Renal cortex interstitium (tissue), 11 donors: ENCODE measurements at regions not wholly inside any gene's neighbourhood (a gene's known extent, or its start where the extent isn't known, plus 50 kb on each side); places are given as distances from the start of the nearest gene placed in this dataset.

Experiments used
- DNase-seq, 11 donors: peaks; one replicate each; pipeline ENCODE4 v3.0.0-alpha.2; 2013; ENCODE audit warnings: low read depth in 9 of 11, low spot score in 4 of 11; ENCODE audit errors: extremely low read depth in 1 of 11

DNA sequence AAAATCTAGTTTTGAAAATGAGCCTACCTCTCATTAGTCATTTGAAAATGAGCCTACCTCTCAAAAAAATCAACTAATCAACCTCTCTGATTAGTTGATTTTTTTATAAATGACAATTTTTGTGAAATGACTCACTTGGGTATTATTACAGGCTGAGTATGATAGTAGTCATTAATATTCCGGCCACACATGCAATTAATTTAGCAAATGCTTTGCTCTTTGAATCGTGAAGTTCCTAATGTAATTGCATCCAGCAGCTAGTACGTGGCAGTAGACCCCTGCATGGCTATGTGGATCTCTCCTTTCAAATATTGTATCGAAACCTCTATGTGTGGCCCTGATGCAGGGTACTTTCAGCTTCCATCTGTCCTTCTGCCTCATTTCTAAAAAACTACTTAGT, 245.9 kb upstream of the PHYHIPL start:
- no peak for DNase-seq

DNA sequence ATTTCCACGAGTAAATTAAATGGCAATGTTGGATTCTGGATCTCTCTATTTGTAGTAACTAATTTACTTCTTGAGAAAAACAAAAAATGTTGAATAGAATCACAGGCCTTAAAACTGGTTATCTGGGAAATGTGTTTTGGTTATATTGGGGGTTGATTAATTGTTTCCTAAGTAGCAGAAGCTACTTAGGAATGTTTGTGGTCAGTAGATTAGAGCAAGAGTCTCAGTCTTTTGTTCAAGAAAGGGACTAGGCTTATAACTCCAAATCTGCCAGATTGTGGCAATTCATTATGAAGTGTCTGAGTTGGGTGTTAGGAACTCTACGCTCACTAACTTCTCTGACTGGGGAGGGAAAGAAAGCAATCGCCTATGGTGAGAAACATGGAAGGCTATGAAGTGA, 244.3 kb upstream of the PHYHIPL start:
- DNase-seq, result no peak

DNA sequence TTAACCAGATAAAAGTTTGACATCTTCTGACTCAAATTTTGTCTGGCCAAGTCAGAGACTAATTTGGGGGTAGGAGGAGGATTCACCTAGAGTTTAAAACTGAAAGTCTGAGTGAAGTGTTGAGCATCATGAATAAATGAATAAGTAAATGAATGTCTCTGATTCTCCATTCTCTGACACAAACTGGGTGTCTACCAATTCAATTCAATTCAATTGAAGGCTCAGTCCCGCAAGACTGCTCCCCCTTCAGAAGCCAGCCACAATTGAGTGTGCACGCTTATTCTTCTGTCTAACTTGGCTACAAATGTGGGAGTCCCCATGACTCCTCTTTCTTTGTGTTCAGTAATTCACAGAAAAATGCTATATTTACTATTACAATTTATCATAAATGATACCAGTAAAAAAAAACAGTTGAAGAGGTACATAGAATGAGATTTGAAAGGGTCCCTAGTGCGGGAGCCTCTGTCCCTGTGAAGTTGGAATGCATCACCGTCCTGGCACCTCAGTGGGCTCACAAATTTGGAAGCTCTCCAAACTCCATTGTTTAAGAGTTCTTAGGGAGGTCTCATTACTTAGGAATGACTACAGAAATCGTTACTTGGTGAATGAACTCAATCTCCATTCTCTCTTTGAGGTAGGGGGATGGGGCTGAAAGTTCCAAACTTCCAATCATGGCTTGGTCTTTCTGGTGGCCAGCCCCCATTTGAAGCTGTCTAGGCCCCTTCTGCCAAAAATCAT, 243.7 kb upstream of the PHYHIPL start:
- no peak for DNase-seq

DNA sequence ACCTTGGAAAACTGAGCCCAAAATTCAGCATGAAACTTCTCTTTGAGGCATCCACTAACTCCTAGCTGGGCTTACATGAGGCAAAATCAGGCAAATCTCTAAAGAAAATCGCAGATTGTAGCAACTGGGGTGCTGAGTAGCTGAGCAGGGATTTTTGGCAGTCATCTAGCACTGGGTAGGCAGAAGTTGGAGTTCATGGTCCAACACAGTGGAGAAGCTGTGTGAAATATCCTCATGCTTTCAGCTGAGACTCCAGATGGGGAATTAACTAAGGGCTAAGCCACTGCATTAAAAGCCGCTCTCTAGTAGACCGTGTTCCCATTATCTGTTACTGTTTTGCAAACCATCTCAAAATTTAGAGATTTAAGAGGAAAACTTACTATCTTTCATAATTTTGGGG, 240.1 kb upstream of the PHYHIPL start:
- DNase-seq, result no peak

DNA sequence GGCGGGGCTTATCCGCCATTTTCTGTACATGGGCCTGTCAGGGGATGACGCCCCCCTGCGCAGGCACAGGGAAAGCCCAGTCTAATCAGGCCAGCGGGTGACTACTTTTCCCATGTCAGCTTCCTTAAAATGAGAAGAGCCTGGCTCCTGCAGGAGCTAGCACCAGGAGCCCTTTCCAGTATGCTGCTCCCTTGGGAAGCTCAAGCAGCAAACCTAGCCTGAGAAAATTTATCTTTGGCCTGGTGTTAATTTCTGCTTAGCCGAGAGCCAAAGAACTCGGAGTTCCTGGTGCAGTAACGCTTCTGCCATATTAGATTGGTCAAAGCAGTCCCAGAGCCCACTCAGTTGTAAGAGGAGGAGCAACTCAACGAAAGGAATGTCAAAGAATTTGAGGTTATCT, 239.0 kb upstream of the PHYHIPL start:
- no peak for DNase-seq

DNA sequence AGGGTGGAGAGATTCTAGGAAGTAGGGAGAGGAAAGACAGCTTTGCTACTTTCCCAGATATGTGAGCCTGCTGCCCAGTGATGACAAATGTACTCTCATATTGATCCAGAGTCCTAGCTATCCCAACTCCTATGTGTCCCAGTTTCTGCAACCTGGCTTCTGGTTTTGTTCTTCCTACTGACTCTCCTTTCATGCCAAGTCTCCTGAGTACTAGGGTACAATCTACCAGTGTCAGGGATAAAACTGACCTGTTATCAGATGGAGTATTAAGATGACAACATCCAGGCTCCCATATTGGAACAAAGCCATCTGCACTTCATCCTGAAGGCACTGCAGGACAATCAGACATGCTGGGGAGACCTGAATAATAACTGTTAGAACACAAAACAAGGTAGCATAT, 233.7 kb upstream of the PHYHIPL start:
- no peak for DNase-seq

DNA sequence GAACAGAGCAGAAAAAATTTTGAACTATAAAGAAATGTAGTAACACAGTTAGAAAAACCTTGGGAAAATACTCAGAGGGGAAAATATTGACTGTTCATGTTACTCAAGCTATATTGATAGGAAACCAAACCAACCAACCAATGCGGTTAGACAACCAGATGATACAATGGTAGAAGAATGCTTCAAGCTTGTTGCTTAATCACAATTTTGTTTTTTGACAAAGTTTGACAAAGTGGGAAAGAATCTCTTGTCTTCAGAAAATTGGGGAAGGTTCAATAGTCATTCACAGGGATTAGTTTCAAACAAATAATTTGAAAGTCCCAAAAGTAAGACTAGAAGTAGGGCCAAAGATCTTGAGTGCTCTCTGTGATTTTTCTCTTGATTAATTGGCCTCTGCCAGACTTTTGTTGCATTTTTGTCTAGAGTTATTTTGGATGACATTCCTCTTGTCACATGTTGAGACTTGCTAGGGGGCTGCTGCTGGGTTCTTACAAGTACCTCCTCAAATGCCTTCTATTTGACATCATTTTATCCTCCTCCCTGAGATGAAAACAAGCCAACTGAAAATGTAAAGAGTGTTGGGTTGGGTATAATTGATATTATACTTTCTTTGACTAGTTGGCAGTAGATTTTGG, 233.1 kb upstream of the PHYHIPL start:
- no peak for DNase-seq

DNA sequence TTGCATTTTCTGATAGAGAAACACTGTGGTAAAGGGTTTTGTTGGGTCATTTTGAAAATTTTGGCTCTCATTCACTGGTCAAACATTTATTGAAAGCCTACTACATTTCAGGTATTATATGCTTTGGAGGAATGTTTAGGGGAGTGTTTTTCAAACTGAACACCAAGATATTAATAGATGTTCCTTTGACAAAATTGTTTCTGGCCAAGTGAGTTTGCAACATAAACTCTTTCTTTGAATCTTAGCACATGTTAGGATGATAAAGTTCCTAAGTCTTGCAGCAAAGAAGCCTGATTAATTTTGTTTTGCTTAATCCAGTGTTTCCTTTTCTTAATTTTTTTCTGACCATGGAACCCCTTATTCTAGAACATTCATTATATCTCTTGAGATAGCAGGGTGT, 232.5 kb upstream of the PHYHIPL start:
- no peak for DNase-seq

DNA sequence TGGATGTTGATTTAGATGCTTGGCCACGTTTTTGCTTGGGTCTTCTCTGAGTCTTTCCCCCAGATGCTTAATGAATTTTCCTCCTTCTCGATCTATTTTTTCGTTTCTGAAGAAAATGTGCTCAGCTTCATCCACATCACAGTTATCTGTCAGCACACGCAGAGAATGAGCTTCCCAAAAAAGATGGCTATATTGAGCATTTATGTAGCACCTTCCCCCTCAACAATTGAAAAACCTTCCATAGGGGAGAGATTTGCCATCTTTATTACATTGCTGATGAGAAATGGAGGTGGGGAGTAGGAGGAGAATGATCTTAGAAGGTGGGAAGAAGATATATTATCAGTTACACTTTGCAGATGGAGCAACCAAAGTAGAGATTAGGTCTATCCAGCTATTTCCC, 228.1 kb upstream of the PHYHIPL start:
- no peak for DNase-seq

DNA sequence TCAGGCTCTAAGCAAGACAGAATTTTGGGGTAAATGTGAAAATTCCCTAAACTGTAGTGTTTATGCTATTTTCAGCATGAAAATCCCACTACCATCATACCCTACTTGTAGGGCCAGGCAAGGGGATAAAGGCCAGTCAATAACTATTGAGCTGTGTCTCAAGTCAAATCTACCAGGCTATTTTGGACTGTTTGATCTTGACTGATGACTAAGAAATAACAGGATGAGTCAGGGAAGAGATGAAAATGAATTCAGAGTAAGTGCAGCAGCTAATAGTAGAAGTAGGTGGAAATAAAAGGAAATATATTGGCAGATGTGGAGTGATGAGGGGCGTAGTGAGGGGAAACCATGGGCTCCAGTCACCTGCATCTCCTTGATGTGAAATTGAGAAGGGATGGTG, 225.8 kb upstream of the PHYHIPL start:
- no peak for DNase-seq

DNA sequence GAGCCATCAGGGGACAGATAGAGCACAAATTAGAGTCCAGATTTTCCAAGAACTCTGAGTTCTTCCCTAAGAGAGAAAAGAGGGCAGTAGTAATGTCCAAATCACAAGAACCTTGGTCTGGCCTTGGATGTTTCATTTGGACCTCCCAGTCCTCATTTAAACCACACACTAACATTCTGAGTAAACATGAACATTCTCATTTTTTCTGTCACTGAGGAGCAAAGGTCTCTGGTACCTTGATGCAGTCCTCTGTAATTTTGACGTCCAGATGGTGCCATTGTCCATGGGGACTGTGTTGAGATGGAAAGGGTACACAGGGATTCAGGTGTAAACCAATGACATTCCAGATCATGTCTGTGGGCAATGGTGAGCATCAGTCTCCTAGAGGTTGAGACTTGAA, 225.4 kb upstream of the PHYHIPL start:
- no peak for DNase-seq

DNA sequence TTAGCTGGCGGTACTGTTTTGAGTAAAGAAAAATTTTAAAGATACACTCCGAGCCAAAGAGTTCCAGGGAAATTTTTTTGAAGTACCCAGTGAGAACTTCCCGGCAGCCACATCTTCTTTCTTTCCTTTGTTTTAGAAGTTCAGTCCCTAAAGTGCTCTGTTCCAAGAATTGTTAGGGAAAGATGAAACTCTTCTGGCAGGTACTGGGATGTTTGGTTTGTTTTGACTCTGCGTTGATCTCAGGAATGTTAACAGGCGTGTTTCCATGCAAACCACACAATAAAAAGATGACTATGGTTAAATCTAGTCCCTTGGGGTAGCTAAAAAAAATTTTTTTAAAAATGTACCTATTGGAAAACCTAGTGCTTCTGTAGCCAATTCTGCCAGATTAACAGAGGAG, 224.7 kb upstream of the PHYHIPL start:
- no peak for DNase-seq

DNA sequence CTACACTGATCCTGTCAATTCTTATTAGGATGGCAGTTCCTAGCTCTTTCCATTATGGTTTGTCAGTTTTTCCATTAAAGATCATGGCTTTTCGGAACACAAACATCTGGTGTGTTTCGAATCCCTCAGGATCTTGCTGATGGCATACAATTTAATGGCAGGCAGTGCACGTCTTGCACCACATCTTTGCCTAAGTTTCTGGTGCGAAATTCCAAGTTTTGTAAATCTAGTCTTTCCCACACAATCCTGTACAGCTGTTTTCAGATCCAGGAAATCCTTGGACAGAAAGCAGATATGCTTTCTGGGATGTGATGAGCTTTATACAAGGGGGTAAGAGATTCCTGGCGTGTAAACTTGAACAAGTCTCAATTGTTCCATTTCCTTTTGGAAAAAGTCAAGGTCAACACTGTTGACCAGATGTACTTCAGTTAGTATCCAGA, 224.3 kb upstream of the PHYHIPL start:
- DNase-seq, result no peak

DNA sequence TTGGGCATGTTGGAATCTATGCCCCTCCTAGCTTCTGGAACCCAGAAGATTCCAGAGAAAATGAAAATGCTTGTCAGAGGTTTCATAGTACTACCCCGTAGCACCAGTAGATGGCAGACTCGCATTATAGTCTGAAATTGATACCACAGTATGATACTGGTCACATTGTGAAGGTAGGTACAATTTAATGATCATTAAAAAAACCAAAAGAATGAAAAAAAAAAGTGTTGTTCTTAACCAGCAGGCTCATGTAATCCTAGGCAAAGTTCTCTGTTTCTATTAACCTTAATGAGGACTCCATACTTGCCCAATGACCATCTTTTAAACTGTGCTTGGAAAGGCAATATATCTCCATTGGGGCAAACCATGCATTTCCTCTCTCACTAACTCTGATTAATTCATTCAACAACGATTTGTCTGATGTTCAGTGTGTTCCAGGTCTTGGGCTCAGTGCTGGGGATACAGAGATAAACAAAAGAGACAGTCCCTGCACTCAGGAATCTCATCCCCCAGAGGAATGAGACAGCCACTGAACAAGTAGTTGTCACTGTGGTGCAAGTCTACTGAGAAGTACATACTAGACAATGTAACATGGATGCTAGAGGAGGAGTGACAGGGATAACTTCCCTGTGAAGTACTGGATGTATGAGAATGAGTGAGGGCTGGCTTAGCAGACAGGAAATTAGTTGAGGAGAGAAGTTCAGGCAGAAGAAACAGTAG, 223.5 kb upstream of the PHYHIPL start:
- DNase-seq, result peak in 7 of 11 donors; percentile 28 to 48 (median 37)

DNA sequence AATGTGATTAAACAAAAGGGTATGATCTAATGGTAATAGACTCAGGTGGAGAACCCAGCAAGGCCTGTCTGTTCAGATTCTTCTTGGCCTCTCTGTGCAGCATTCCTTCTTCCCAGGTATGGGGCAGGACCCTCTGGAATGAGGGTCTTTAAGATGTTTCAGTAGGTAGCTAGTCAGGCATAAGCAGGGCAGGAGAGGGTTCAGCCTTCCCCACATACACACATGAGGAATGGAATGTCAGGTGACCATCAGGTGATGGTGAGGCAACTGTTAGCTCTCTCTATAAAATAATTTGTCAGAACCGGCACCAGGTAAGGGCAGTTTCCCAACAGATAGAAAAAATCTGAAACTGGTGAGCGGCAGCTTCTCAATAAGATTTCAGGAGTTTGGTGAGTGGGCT, 222.3 kb upstream of the PHYHIPL start:
- no peak for DNase-seq

DNA sequence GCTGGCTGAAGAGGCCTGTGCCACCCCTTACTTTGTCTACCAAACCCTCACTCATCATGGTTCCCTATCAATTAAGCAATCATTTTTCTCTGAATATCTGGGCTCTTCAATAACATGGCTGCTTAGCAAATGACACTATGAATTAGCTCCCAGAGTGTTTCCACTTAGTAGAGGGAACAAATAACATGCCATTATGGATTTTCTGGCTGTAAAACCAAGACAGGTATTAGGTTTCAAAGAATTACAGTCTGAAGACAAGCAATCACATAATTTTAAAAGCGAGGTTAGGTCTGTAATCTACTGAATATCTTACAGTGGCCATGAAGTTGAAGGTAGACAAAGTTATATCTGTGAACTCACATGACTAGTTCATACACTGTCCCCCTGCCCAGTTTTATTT, 220.8 kb upstream of the PHYHIPL start:
- DNase-seq, result no peak

DNA sequence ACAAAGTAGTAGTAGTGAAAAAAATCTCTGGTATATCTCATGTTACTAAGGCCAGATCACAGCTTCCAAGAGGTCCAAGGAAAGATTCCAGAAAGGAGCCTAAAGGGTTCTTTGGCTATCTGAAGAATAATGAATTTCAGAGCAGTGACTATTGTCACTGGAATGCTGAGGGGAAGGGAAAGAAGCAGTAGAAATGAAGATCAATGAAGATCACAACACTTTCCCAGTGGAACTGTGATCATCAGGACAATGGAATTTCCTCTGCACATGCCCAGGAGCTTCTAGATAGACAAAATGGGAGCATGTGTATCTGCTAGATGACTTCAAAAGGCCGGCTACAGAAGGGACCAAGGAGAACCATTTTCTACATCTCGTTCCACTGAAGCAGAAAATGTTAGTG, 219.5 kb upstream of the PHYHIPL start:
- no peak for DNase-seq

DNA sequence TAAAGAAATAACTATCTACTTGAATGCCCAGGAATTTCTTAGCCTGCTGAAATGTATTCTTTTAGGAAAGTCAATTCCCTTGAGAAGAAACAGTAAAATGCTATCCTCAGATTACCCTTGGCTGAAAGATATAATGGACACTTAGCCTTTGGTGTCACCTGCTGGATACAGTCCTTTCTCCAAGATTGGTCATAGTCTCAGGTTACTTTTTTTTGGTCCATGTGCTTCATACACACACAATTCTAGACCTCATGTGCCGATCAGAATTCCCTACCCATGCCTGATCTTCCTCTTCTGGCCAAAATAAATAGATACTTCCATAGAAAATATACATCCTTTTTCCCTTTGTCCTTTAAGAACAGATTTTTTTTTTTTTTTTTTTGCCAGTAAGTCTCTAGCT, 218.9 kb upstream of the PHYHIPL start:
- no peak for DNase-seq

DNA sequence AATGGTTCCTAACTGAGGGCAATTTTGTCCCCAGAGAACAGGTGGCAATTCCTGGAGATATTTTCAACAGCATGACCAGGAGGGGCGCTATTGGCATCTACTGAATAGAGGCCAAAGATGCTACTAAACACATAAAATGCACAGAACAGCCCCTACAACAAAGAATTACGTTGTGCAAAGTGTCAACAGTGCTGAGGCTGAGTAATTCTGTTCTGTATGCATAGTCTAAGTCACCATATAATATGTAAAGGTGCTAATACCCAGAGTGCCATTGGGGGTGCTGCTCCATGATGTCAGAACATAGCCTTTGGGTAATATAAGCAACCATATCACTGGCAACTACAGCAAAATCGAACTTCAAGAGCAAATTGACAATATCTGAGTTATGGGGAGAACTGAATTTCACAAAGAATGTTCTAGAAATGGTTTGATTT, 213.3 kb upstream of the PHYHIPL start:
- no peak for DNase-seq

DNA sequence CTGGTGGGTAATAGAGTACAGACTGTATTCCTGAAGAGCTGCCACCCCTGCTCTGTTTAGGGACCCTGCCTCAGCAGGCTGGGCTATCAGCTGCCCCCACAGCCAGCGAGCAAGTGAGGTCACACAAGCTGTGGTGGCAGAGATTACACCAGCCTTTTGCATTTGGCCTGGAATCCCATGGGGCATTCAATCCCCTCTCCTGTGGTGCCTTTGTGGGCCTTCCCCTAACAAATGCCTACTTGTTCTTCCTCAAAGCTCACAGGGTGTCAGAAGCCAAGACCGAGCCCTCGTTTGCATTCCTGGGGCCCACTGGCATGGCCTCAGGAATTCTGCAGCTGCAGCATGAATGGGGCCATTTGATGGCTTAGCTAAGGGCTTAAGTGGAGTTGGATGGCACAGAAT, 212.7 kb upstream of the PHYHIPL start:
- DNase-seq, result no peak
